ENCODE measurements at regions not wholly inside any gene's neighbourhood (a gene's known extent, or its start where the extent isn't known, plus 50 kb on each side); places are given as distances from the start of the nearest gene placed in this dataset.

DNA sequence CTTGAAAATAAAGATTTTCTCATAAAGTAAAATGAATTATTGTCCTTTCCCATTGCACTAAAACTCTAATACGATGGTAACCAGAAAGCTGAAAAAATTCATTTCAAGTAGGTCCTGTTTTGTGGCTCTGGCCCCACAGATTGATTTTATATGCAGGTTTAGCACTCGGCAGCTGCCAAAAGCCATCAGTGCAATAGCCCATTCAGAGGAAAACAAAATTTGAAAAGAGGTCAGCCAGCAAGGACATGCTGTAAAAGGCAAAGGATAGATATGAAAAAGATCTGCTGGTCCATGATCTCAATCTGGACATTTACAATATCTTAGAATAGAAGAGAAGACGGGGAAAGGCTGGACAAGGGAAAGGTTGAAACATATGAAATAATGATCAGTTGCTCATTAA is 414.8 kb upstream of the NOVA1 start:
- no peak for DNase-seq
- Histone ChIP-seq H3K36me3 (no peaks in the 10 kb centered on the region), H3K4me3 (no peak overlapping the region), H3K9me3 (no peaks in the 10 kb centered on the region), H3K4me1 (no peaks in the 10 kb centered on the region), H3K27ac (no peak overlapping the region), H3K27me3 (ENCODE audit: low read depth) (no peaks in the 10 kb centered on the region)
- intact Hi-C loops (cut with DNase I), result no loop called here
- no peak for ATAC-seq
- TF ChIP-seq, protein P1, sequence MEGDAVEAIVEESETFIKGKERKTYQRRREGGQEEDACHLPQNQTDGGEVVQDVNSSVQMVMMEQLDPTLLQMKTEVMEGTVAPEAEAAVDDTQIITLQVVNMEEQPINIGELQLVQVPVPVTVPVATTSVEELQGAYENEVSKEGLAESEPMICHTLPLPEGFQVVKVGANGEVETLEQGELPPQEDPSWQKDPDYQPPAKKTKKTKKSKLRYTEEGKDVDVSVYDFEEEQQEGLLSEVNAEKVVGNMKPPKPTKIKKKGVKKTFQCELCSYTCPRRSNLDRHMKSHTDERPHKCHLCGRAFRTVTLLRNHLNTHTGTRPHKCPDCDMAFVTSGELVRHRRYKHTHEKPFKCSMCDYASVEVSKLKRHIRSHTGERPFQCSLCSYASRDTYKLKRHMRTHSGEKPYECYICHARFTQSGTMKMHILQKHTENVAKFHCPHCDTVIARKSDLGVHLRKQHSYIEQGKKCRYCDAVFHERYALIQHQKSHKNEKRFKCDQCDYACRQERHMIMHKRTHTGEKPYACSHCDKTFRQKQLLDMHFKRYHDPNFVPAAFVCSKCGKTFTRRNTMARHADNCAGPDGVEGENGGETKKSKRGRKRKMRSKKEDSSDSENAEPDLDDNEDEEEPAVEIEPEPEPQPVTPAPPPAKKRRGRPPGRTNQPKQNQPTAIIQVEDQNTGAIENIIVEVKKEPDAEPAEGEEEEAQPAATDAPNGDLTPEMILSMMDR (IDR thresholded peaks at IDR 0.05), result no peak

DNA sequence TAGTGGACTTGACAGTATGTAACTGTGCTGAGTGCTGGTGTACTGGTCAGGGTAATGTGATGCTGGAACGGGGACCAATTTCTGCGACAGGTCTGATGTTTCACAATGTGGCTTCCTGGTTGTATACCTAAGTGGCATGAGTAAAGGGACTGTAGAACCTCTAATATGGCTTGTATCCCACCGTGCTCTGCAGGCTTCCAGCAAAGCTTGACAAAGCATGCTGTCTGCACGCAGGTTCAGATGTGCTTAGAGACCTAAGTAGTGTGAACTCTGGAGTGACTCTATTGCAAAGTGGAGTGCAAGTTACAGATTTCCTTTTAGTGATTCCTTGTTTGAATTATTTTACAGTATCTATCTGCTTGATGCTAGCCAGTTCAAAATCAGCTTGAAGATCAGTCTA is 415.8 kb upstream of the NOVA1 start:
- no peaks in the 10 kb centered on the region for H3K36me3 ChIP-seq
- no peaks in the 10 kb centered on the region for H3K4me1 ChIP-seq
- H3K9me3 ChIP-seq, result no peaks in the 10 kb centered on the region
- no peak overlapping the region for H3K27ac ChIP-seq
- ATAC-seq, result no peak
- no peak for DNase-seq
- TF ChIP-seq, protein P1 (IDR thresholded peaks at IDR 0.05), result no peak
- no peaks in the 10 kb centered on the region for H3K27me3 ChIP-seq (ENCODE audit: low read depth)
- H3K4me3 ChIP-seq, result no peak overlapping the region
- intact Hi-C loops (cut with DNase I), result no loop called here

DNA sequence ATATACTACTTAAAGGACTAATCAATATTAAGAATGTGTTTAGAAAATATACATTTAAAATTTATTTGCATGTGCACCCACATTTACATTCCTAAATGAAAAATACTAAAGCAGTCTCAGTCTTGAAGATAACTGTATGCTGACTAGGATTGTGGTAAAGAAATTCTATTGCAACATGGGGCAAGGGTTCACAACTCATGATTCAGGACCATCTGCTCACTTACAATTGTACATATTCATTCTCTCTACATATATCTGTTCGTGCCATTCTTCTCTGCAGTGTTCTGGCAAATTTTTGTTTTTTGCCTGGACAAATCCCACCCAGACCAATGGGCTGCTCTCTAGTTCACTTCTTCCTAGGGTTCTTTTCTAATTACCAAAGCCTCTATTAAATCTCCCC is 417.2 kb upstream of the NOVA1 start:
- no peak for ATAC-seq
- no peaks in the 10 kb centered on the region for H3K4me1 ChIP-seq
- no peaks in the 10 kb centered on the region for H3K9me3 ChIP-seq
- intact Hi-C loops (cut with DNase I), result no loop called here
- H3K4me3 ChIP-seq, result no peak overlapping the region
- no peak overlapping the region for H3K27ac ChIP-seq
- H3K36me3 ChIP-seq, result no peaks in the 10 kb centered on the region
- no peak for DNase-seq
- TF ChIP-seq, protein P1 (IDR thresholded peaks at IDR 0.05), result no peak
- H3K27me3 ChIP-seq (ENCODE audit: low read depth), result no peaks in the 10 kb centered on the region

DNA sequence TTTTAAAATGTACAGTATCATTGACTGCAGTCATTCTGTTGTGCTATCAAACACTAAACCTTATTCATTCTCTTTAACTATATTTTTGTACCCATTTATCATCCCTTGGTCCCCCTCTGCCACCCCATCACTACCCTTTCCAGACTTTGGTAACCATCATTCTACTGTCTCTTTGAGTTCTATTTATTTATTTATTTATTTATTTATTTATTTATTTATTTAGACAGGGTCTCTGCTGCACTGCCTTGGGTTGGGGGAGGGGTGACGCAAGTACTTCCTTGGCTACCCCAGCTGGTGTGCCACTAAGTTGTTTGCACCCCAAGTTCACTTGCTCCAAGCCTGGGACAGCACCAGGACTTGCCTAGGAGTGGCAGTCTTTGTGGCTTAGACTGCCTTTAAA is 427.8 kb upstream of the NOVA1 start:
- H3K9me3 ChIP-seq, result no peaks in the 10 kb centered on the region
- TF ChIP-seq, protein P1 (IDR thresholded peaks at IDR 0.05), result no peak
- no peaks in the 10 kb centered on the region for H3K27me3 ChIP-seq (ENCODE audit: low read depth)
- intact Hi-C loops (cut with DNase I), result no loop called here
- DNase-seq (no peak), ATAC-seq (no peak)
- no peaks in the 10 kb centered on the region for H3K36me3 ChIP-seq
- H3K4me3 ChIP-seq, result no peak overlapping the region
- H3K27ac ChIP-seq, result no peak overlapping the region
- H3K4me1 ChIP-seq, result no peaks in the 10 kb centered on the region

DNA sequence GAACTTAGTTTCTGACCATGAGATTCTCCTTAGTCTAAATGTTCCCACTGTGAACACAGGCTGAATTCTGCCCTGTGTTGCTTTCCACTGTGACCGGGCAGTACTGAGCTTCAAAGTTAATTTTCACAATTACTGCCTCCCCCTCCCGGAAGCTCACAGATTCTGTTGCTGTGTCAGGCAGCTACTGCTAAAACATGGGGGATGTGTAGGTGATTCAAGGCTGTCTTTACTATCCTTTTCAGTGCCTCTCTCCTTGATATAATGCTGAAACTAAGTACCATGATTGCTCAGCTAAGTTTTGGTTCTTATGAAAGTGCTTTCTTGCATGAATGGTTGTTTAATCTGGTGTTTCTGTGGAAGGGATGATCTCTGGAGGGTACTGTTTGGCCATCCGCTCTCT is 428.3 kb upstream of the NOVA1 start:
- H3K9me3 ChIP-seq, result no peaks in the 10 kb centered on the region

More for the DNA sequence above, 428.3 kb upstream of the NOVA1 start:
- intact Hi-C loops (cut with DNase I), result no loop called here
- no peak overlapping the region for H3K27ac ChIP-seq
- no peak for ATAC-seq
- no peaks in the 10 kb centered on the region for H3K36me3 ChIP-seq
- H3K27me3 ChIP-seq (ENCODE audit: low read depth), result no peaks in the 10 kb centered on the region
- H3K4me3 ChIP-seq, result no peak overlapping the region
- H3K4me1 ChIP-seq, result no peaks in the 10 kb centered on the region
- no peak for DNase-seq
- TF ChIP-seq, protein P1 (IDR thresholded peaks at IDR 0.05), result no peak
